Activated B cell treated with CpG ODN at 0.5 μM for 24 hours (primary cell): ENCODE measurements at regions not wholly inside any gene's neighbourhood (a gene's known extent, or its start where the extent isn't known, plus 50 kb on each side); places are given as distances from the start of the nearest gene placed in this dataset.

Experiments
- ATAC-seq: fragments of 200-7000 bp; cut with Tn5 transposase; one replicate; pipeline ENCODE4 v1.10.0; 2021; ENCODE audit warnings: low read depth, mild to moderate bottlenecking, moderate library complexity
- CTCF ChIA-PET: fragments of 350-600 bp; sonication (Branson Sonifier 250); formaldehyde crosslinking; loops from one replicate; lab custom pipeline; 2021; ENCODE audit warnings: antibody characterized with exemption; lab: Charles Lee
- POLR2A ChIA-PET: fragments of 350-600 bp; sonication (Branson Sonifier 250); formaldehyde crosslinking; loops from one replicate; lab custom pipeline; 2021; ENCODE audit warnings: antibody characterized with exemption; lab: Charles Lee
- DNase-seq: peaks from one replicate; pipeline ENCODE4 v3.0.0; 2022
- H3K27ac Mint-ChIP-seq: one replicate; pipeline ENCODE4 v1.8.0; 2020; ENCODE audit warnings: mixed read lengths
- H3K27me3 Mint-ChIP-seq: one replicate; pipeline ENCODE4 v1.8.0; 2021; ENCODE audit warnings: mixed read lengths
- H3K36me3 Mint-ChIP-seq: one replicate; pipeline ENCODE4 v1.8.0; 2021; ENCODE audit warnings: low read depth, mixed read lengths
- H3K4me1 Mint-ChIP-seq: one replicate; pipeline ENCODE4 v1.8.0; 2021; ENCODE audit warnings: mixed read lengths
- H3K4me3 Mint-ChIP-seq: one replicate; pipeline ENCODE4 v1.8.0; 2020; ENCODE audit warnings: mild to moderate bottlenecking, mixed read lengths
- H3K9me3 Mint-ChIP-seq: one replicate; pipeline ENCODE4 v1.8.0; 2020; ENCODE audit warnings: mixed read lengths
- intact Hi-C: fragments of 100-400 bp; cut with micrococcal nuclease; formaldehyde crosslinking; loops from one replicate; pipeline ENCODE4 v1.15.1; 2024
- TF ChIP-seq, protein P1 (sequence below): fragments of 200-600 bp; IDR thresholded peaks from one replicate; pipeline ENCODE4 v1.8.0; 2022; ENCODE audit warnings: antibody characterized with exemption, mild to moderate bottlenecking

DNA sequence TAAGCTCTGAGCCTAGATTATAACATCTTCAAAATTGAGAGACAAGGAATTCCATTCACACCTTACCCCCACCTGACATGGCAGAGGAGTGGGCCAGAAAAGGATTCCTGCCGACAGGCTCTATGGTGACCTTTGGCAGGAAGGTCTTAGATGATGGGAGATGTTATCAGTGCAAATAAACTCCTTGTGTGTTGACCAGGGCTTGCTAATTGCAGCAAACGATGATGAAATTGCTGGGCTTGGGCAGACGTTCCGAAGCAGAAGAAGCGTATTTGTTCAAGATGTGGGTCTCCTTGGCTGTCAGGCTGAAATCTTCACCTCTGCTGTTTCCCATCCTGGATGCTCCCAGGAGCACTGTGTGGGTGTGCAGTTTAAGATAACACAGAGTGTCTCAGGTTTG lies 183.7 kb upstream of the CADM1 start:
- CTCF ChIA-PET, result no interaction called here
- H3K36me3 Mint-ChIP-seq, result no peaks in the 10 kb centered on the region
- DNase-seq (no peak), ATAC-seq (no peak)
- H3K27me3 Mint-ChIP-seq, result no peaks in the 10 kb centered on the region
- TF ChIP-seq, protein P1, sequence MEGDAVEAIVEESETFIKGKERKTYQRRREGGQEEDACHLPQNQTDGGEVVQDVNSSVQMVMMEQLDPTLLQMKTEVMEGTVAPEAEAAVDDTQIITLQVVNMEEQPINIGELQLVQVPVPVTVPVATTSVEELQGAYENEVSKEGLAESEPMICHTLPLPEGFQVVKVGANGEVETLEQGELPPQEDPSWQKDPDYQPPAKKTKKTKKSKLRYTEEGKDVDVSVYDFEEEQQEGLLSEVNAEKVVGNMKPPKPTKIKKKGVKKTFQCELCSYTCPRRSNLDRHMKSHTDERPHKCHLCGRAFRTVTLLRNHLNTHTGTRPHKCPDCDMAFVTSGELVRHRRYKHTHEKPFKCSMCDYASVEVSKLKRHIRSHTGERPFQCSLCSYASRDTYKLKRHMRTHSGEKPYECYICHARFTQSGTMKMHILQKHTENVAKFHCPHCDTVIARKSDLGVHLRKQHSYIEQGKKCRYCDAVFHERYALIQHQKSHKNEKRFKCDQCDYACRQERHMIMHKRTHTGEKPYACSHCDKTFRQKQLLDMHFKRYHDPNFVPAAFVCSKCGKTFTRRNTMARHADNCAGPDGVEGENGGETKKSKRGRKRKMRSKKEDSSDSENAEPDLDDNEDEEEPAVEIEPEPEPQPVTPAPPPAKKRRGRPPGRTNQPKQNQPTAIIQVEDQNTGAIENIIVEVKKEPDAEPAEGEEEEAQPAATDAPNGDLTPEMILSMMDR, result no peak
- no peak overlapping the region for H3K4me3 Mint-ChIP-seq
- POLR2A ChIA-PET, result no interaction called here
- intact Hi-C loops, result no loop called here
- peaks cover 10% of the 10 kb centered on the region for H3K9me3 Mint-ChIP-seq
- H3K27ac Mint-ChIP-seq, result no peak overlapping the region
- no peaks in the 10 kb centered on the region for H3K4me1 Mint-ChIP-seq

DNA sequence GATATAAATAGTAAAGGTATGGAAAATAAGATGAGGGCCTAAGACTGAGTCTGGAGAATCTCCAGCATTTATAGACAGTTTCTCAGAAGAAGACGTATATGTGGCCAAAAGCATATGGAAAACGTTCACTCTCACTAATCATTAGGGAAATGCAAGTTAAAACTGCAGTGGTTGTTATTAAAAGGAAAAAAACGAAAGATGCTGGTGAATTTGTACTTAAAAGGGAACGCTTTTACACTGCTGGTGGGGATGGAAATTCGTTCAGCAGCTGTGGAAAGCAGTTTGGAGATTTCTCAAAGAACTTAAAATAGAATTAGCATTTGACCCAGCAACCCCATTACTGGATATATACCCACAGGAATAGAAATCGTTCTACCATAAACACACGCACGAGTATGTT lies 180.5 kb upstream of the CADM1 start:
- intact Hi-C loops, result no loop called here
- Mint-ChIP-seq H3K9me3 (peaks cover 10% of the 10 kb centered on the region), H3K27me3 (peaks cover 2% of the 10 kb centered on the region), H3K27ac (no peak overlapping the region), H3K4me1 (no peaks in the 10 kb centered on the region), H3K36me3 (no peaks in the 10 kb centered on the region), H3K4me3 (no peak overlapping the region)
- DNase-seq, result no peak
- ChIA-PET CTCF (no interaction called here), POLR2A (no interaction called here)
- TF ChIP-seq, protein P1, result no peak
- ATAC-seq, result no peak

DNA sequence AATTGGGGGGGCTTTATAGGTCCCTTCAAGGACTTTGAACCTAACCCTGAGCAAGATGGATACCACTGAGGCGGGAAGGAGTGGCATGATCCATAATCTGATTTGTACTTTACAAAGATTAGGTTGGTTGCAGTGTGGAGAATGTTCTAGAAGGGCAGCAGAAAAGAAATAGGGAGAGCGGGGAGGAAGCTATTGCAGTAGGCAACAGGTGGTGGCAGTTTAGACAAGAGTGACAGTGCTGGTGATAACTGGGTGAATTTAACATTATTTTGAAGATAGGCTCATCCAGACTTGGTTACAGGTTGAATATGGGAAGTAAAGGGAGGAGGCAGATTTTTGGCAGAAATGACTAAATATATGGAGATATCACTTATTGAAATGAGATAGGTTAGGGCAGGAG lies 179.9 kb upstream of the CADM1 start:
- no peak for DNase-seq
- no peak overlapping the region for H3K4me3 Mint-ChIP-seq
- H3K27me3 Mint-ChIP-seq, result peaks cover 2% of the 10 kb centered on the region
- POLR2A ChIA-PET, result no interaction called here
- H3K4me1 Mint-ChIP-seq, result no peaks in the 10 kb centered on the region
- intact Hi-C loops, result no loop called here
- H3K36me3 Mint-ChIP-seq, result no peaks in the 10 kb centered on the region
- peaks cover 10% of the 10 kb centered on the region for H3K9me3 Mint-ChIP-seq
- no peak for ATAC-seq
- CTCF ChIA-PET, result no interaction called here
- TF ChIP-seq, protein P1, result no peak
- no peak overlapping the region for H3K27ac Mint-ChIP-seq

DNA sequence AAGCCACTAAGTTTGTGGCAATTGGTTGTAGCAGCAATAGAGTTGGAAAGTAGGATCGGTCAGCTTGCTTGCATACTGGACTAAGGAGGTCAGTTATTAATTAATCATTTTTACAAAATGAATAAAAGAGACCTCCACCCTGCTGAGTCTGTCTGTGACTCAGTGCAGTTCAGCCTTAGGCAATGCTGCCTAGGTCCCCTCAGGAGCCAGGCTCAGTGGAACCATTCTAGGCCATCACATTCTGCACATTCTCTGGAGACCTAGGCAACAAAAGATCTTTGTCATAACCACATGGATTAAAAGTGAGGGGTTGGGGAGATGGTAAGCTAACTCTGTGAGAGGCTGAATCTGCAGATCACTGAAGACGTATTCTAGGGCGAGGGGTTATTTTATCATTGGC lies 178.7 kb upstream of the CADM1 start:
- H3K4me3 Mint-ChIP-seq, result no peak overlapping the region
- ATAC-seq (no peak), DNase-seq (no peak)
- intact Hi-C loops, result no loop called here
- ChIA-PET CTCF (no interaction called here), POLR2A (no interaction called here)
- H3K27ac Mint-ChIP-seq, result no peak overlapping the region
- H3K4me1 Mint-ChIP-seq, result no peaks in the 10 kb centered on the region
- H3K27me3 Mint-ChIP-seq, result peaks cover 2% of the 10 kb centered on the region
- TF ChIP-seq, protein P1, result no peak
- H3K9me3 Mint-ChIP-seq, result peaks cover 10% of the 10 kb centered on the region
- no peaks in the 10 kb centered on the region for H3K36me3 Mint-ChIP-seq

DNA sequence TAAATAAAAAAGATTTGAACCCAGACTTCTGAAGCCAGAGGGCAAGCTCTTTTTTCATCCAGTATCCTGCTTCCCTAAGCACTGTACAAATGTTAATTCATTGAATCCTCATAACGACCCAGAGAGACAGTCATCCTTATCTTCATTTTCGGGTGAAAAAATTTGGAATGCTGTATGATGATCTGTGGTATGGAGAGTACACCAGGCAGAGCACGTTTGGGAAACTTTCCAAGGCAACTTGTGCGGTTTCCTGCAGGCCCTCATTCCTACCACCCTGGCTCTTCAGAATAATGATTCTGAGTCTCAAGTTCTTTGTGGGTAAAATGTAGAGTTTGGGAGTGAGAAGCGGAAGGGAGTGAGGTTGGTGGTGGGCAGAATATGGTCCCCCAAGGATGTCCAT lies 177.9 kb upstream of the CADM1 start:
- DNase-seq, result no peak
- Mint-ChIP-seq H3K27me3 (peaks cover 2% of the 10 kb centered on the region), H3K9me3 (peaks cover 10% of the 10 kb centered on the region), H3K36me3 (no peaks in the 10 kb centered on the region), H3K4me1 (no peaks in the 10 kb centered on the region), H3K4me3 (no peak overlapping the region), H3K27ac (no peak overlapping the region)
- ChIA-PET CTCF (no interaction called here), POLR2A (no interaction called here)
- TF ChIP-seq, protein P1, result no peak
- ATAC-seq, result no peak
- intact Hi-C loops, result no loop called here
